Activated CD8-positive, alpha-beta T cell treated with anti-CD3 and anti-CD28 coated beads for 36 hours (primary cell): ENCODE measurements at regions not wholly inside any gene's neighbourhood (a gene's known extent, or its start where the extent isn't known, plus 50 kb on each side); places are given as distances from the start of the nearest gene placed in this dataset.

ENCODE experiments used
- ATAC-seq: fragments of 200-7000 bp; cut with Tn5 transposase; one replicate; pipeline ENCODE4 v1.10.0; 2021; ENCODE audit warnings: mild to moderate bottlenecking, moderate library complexity
- CTCF ChIA-PET: fragments of 350-600 bp; sonication (Branson Sonifier 250); formaldehyde crosslinking; loops from one replicate; lab custom pipeline; 2021; ENCODE audit warnings: antibody characterized with exemption; lab: Charles Lee
- POLR2A ChIA-PET: fragments of 350-600 bp; sonication (Branson Sonifier 250); formaldehyde crosslinking; loops from one replicate; lab custom pipeline; 2021; ENCODE audit warnings: antibody characterized with exemption; lab: Charles Lee
- DNase-seq: peaks from one replicate; pipeline ENCODE4 v3.0.0-alpha.2; 2020
- H3K27ac Mint-ChIP-seq: one replicate; pipeline ENCODE4 v1.8.0; 2021; ENCODE audit warnings: mild to moderate bottlenecking, mixed read lengths
- H3K27me3 Mint-ChIP-seq: one replicate; pipeline ENCODE4 v1.8.0; 2021; ENCODE audit warnings: mixed read lengths
- H3K36me3 Mint-ChIP-seq: one replicate; pipeline ENCODE4 v1.8.0; 2021; ENCODE audit warnings: low read depth, mixed read lengths
- H3K4me1 Mint-ChIP-seq: one replicate; pipeline ENCODE4 v1.8.0; 2021; ENCODE audit warnings: low read depth, mixed read lengths
- H3K4me3 Mint-ChIP-seq: one replicate; pipeline ENCODE4 v1.8.0; 2021; ENCODE audit warnings: mild to moderate bottlenecking, moderate library complexity, mixed read lengths
- H3K9me3 Mint-ChIP-seq: one replicate; pipeline ENCODE4 v1.8.0; 2021; ENCODE audit warnings: mixed read lengths
- CTCF ChIP-seq: fragments of 200-600 bp; IDR thresholded peaks from one replicate; pipeline ENCODE4 v1.8.0; 2022; ENCODE audit warnings: antibody characterized with exemption, mild to moderate bottlenecking
- intact Hi-C: fragments of 100-400 bp; cut with micrococcal nuclease; formaldehyde crosslinking; loops from one replicate; pipeline ENCODE4 v1.10.0; 2022

GRCh38 chr2:23002234-23002633, 382.7 kb upstream of the KLHL29 start:
- ChIA-PET CTCF (no interaction called here), POLR2A (no interaction called here)
- H3K9me3 Mint-ChIP-seq = no peaks in the 10 kb centered on the region
- H3K4me1 Mint-ChIP-seq = no peaks in the 10 kb centered on the region
- no peaks in the 10 kb centered on the region for H3K36me3 Mint-ChIP-seq
- ATAC-seq (no peak), DNase-seq (no peak)
- H3K27ac Mint-ChIP-seq = no peak overlapping the region
- intact Hi-C loops = no loop called here
- no peak overlapping the region for H3K4me3 Mint-ChIP-seq
- no peak for TF ChIP-seq CTCF
- no peaks in the 10 kb centered on the region for H3K27me3 Mint-ChIP-seq

- H3K4me1 Mint-ChIP-seq = no peaks in the 10 kb centered on the region
- ChIA-PET POLR2A (no interaction called here), CTCF (no interaction called here)
- no peaks in the 10 kb centered on the region for H3K9me3 Mint-ChIP-seq
- no peaks in the 10 kb centered on the region for H3K36me3 Mint-ChIP-seq
- no peak overlapping the region for H3K27ac Mint-ChIP-seq
- ATAC-seq (no peak), DNase-seq (no peak)
- no peak for TF ChIP-seq CTCF
- intact Hi-C loops = no loop called here
- H3K4me3 Mint-ChIP-seq = no peak overlapping the region
- no peaks in the 10 kb centered on the region for H3K27me3 Mint-ChIP-seq
Observed at GRCh38 chr2:23005469-23005868, 379.5 kb upstream of the KLHL29 start.

- no peak overlapping the region for H3K4me3 Mint-ChIP-seq
- ChIA-PET CTCF (no interaction called here), POLR2A (no interaction called here)
- no peak for DNase-seq
- TF ChIP-seq CTCF = no peak
- no peaks in the 10 kb centered on the region for H3K9me3 Mint-ChIP-seq
- intact Hi-C loops = no loop called here
- H3K4me1 Mint-ChIP-seq = no peaks in the 10 kb centered on the region
- ATAC-seq = no peak
- no peaks in the 10 kb centered on the region for H3K36me3 Mint-ChIP-seq
- no peak overlapping the region for H3K27ac Mint-ChIP-seq
- no peaks in the 10 kb centered on the region for H3K27me3 Mint-ChIP-seq
Observed at GRCh38 chr2:23007631-23008235, 377.2 kb upstream of the KLHL29 start.

- H3K4me3 Mint-ChIP-seq = no peak overlapping the region
- DNase-seq (no peak), ATAC-seq (no peak)
- no peak for TF ChIP-seq CTCF
- H3K4me1 Mint-ChIP-seq = no peaks in the 10 kb centered on the region
- no peak overlapping the region for H3K27ac Mint-ChIP-seq
- H3K9me3 Mint-ChIP-seq = no peaks in the 10 kb centered on the region
- H3K36me3 Mint-ChIP-seq = no peaks in the 10 kb centered on the region
- ChIA-PET POLR2A (no interaction called here), CTCF (no interaction called here)
- intact Hi-C loops = no loop called here
- H3K27me3 Mint-ChIP-seq = no peaks in the 10 kb centered on the region
Observed at GRCh38 chr2:23008440-23008839, 376.5 kb upstream of the KLHL29 start.

GRCh38 chr2:23008951-23009350, 376.0 kb upstream of the KLHL29 start:
- no peak for TF ChIP-seq CTCF
- H3K9me3 Mint-ChIP-seq = no peaks in the 10 kb centered on the region
- no peak overlapping the region for H3K4me3 Mint-ChIP-seq
- no peak for ATAC-seq
- POLR2A ChIA-PET = no interaction called here
- DNase-seq = no peak
- H3K27me3 Mint-ChIP-seq = no peaks in the 10 kb centered on the region
- CTCF ChIA-PET = no interaction called here
- H3K36me3 Mint-ChIP-seq = no peaks in the 10 kb centered on the region
- intact Hi-C loops = no loop called here
- H3K27ac Mint-ChIP-seq = no peak overlapping the region
- no peaks in the 10 kb centered on the region for H3K4me1 Mint-ChIP-seq
